Brain microvascular endothelial cell (primary cell): ENCODE measurements at regions not wholly inside any gene's neighbourhood (a gene's known extent, or its start where the extent isn't known, plus 50 kb on each side); places are given as distances from the start of the nearest gene placed in this dataset.

ENCODE experiments used
- DNase-seq: peaks from one replicate; pipeline ENCODE4 v3.0.0-alpha.2; 2020
- H3K27ac ChIP-seq: fragments of 250-450 bp; sonication (Bioruptor Pico); 2 replicates; pipeline ENCODE4 v1.5.1; 2020; ENCODE audit warnings: mild to moderate bottlenecking, moderate library complexity
- H3K27me3 ChIP-seq: fragments of 250-450 bp; sonication (Bioruptor Pico); replicated peaks from 2 replicates; pipeline ENCODE4 v1.5.1; 2020; ENCODE audit warnings: mild to moderate bottlenecking
- H3K36me3 ChIP-seq: fragments of 250-450 bp; sonication (Bioruptor Pico); replicated peaks from 2 replicates; pipeline ENCODE4 v1.5.1; 2020; ENCODE audit warnings: mild to moderate bottlenecking
- H3K4me3 ChIP-seq: 2 replicates; pipeline ENCODE4 v1.5.1; 2011; ENCODE audit warnings: low read depth, mild to moderate bottlenecking, control low read depth, low read length, moderate library complexity
- CTCF ChIP-seq: IDR thresholded peaks from 2 replicates; pipeline ENCODE4 v1.5.1; 2011; ENCODE audit warnings: low read depth, mild to moderate bottlenecking, moderate library complexity, low read length, control low read depth, inconsistent platforms; ENCODE audit errors: missing control alignments
- in situ Hi-C: cut with HindIII; loops from 2 replicates; pipeline ENCODE4 v1.10.0; 2017; ENCODE audit warnings: low sequenced_read_pairs, low pct_ligation_motif_present

GRCh38 chr14:40129159-40129558 is 696.9 kb upstream of the FBXO33 start:
- in situ Hi-C loops, result no loop called here
- DNase-seq, result no peak
- Histone ChIP-seq H3K36me3 (no peaks in the 10 kb centered on the region), H3K27me3 (no peaks in the 10 kb centered on the region), H3K27ac (no peak overlapping the region), H3K4me3 (no peak overlapping the region)
- TF ChIP-seq CTCF, result no peak

GRCh38 chr14:40123816-40124215 is 691.6 kb upstream of the FBXO33 start:
- DNase-seq, result no peak
- no peaks in the 10 kb centered on the region for H3K36me3 ChIP-seq
- H3K27me3 ChIP-seq, result no peaks in the 10 kb centered on the region
- TF ChIP-seq CTCF, result no peak
- in situ Hi-C loops, result no loop called here
- H3K4me3 ChIP-seq, result no peak overlapping the region
- H3K27ac ChIP-seq, result no peak overlapping the region

- no peak for TF ChIP-seq CTCF
- no peaks in the 10 kb centered on the region for H3K27me3 ChIP-seq
Observed at GRCh38 chr14:40122968-40123648, 690.9 kb upstream of the FBXO33 start.

GRCh38 chr14:40119765-40120164 is 687.5 kb upstream of the FBXO33 start:
- TF ChIP-seq CTCF, result no peak
- Histone ChIP-seq H3K27me3 (no peaks in the 10 kb centered on the region), H3K27ac (no peak overlapping the region), H3K4me3 (no peak overlapping the region), H3K36me3 (no peaks in the 10 kb centered on the region)
- no peak for DNase-seq
- in situ Hi-C loops, result no loop called here

More at GRCh38 chr14:40122968-40123648, 690.9 kb upstream of the FBXO33 start:
- no peak for DNase-seq
- no peak overlapping the region for H3K27ac ChIP-seq
- in situ Hi-C loops, result no loop called here
- no peaks in the 10 kb centered on the region for H3K36me3 ChIP-seq
- H3K4me3 ChIP-seq, result no peak overlapping the region

GRCh38 chr14:40119321-40119720 is 687.1 kb upstream of the FBXO33 start:
- TF ChIP-seq CTCF, result no peak
- DNase-seq, result no peak
- Histone ChIP-seq H3K4me3 (no peak overlapping the region), H3K27me3 (no peaks in the 10 kb centered on the region), H3K27ac (no peak overlapping the region), H3K36me3 (no peaks in the 10 kb centered on the region)
- in situ Hi-C loops, result no loop called here

GRCh38 chr14:40115583-40115982 is 683.4 kb upstream of the FBXO33 start:
- no peaks in the 10 kb centered on the region for H3K27me3 ChIP-seq
- in situ Hi-C loops, result no loop called here
- no peak for TF ChIP-seq CTCF
- H3K27ac ChIP-seq, result no peak overlapping the region
- DNase-seq, result no peak
- no peaks in the 10 kb centered on the region for H3K36me3 ChIP-seq
- no peak overlapping the region for H3K4me3 ChIP-seq
